Activated CD4-positive, alpha-beta T cell treated with anti-CD3 and anti-CD28 coated beads, Interleukin-2, Interleukin-6, amounts not matched to agents 100 ng/mL and 50 ng/mL, durations not matched to agents 16 hours and 8 hours (primary cell): ENCODE measurements at regions not wholly inside any gene's neighbourhood (a gene's known extent, or its start where the extent isn't known, plus 50 kb on each side); places are given as distances from the start of the nearest gene placed in this dataset.
"Not testable (repeated sequence)": the region's sequence is repeated elsewhere in the genome, so short reads cannot be mapped to it uniquely, and the experiment has no call there.

Experiments
- DNase-seq: peaks from one replicate; pipeline ENCODE4 v3.0.0-alpha.2; 2020

- DNase-seq, result no peak
Observed at GRCh38 chr1:91606546-91607078, 106.0 kb downstream of the CDC7 start.

DNA sequence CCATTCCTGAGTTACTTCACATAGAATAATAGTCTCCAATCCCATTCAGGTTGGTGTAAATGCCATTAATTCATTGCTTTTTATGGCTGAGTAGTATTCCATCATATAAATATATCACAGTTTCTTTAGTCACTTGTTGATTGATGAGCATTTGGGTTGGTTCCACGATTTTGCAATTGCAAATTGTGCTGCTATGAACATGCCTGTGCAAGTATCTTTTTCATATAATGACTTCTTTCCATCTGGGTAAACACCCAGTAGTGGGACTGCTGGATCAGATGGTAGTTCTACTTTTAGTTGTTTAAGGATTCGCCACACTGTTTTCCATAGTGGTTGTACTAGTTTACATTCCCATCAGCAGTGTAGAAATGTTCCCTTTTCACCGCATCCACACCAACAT, 107.0 kb downstream of the CDC7 start:
- not testable (repeated sequence) for DNase-seq

- no peak for DNase-seq
Observed at GRCh38 chr1:91608876-91609275, 108.2 kb downstream of the CDC7 start.

DNA sequence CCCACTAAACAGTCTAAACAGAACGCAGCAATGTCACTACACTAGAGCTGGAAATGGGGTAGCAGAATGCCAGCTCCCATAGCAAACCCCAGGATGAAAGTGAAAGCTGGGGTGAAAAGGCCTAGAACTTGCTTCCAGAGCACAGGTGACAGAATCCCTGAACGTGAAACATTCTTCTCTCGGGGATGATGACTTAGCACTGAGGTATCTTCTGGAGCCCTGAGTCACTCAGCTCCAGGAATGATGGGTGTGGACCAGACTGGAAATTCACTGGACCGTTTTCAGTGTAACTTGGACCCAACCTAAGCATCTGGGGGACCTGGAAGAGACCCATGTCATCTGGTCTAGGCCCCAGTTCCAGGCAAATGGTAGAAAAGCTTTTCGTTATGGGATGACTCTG, 108.9 kb downstream of the CDC7 start:
- no peak for DNase-seq

DNA sequence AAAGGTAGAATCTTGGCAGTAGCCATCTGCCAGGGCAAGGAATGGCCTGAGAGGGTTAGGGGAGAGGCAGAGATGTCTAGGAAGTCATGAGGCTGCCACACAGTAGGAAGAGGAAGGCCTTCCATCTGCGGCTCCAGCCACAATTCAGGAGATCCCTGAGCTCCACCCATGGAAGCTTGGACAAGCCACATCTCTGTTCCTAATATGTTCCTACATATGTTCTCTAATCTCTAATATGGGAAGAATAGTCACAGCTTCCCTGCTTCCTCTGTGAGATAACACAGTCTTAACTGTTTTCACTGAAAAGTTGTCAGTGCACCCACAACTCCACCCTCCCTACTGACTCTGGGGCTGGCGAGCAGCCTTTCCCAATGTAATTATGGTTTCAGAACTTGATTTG, 109.5 kb downstream of the CDC7 start:
- DNase-seq, result no peak

DNA sequence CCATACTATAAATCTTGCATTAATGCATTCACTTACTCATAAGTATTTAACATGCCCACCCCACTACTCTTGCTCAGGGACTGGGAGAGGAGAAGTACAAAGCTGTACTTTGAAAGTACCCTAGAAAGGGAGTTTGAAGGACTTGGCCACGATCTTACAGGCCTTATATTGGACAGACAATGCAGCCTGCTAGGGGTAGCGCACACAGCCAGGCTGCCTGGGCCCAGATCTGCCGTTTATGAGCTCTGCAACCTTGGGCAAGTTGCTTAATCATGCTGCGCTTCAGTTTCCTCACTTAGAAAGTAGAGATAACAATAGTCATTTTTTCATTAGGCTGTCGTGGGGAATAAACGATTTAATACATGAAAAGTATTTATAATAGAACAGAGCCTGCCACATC, 110.1 kb downstream of the CDC7 start:
- DNase-seq, result no peak

DNA sequence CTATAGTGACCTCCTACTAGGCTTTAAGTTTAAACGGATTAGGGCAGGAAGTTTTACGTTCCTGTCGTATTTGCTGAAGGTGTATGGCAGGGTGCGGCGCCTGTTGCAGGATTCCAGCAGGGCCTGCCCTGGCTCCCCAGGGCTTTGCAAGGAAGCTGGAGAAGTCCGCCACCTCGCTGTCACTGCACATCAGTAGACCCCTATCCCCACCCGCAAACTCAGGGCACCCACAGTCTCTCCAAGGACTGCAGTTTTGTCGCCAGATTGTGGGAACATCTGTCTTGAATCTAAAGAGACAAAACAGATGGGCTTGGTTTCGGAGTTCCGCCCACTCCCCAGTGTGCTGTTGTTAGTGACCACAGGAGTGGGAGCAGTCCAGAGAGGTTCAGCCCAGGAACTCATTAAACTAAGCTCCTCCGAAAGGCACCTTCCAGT, 110.8 kb downstream of the CDC7 start:
- DNase-seq, result no peak

GRCh38 chr1:91613595-91613994, 112.9 kb downstream of the CDC7 start:
- DNase-seq, result no peak

DNA sequence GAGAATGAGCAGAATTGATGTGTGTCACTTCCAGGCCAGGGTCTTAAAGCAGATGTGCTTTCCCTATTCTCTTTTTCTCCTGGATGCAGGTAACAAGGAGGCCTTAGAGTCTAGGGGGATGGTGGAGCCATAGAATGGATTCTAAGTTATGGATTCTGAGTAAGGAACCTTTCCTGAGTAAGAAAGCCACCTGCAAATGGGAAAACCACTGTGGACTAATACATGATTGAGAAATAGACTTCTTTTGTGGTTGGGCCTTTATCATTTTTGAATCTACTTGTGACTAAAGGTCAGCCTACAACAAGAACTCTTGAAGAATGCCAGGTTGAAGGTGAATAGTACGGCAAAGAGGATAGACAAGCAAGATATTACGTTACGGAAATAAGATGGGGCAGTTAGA, 116.1 kb downstream of the CDC7 start:
- no peak for DNase-seq

GRCh38 chr1:91617285-91617765, 116.7 kb downstream of the CDC7 start:
- DNase-seq, result no peak

- DNase-seq, result no peak
Observed at GRCh38 chr1:91619881-91620280, 119.2 kb downstream of the CDC7 start.

- DNase-seq, result no peak
Observed at GRCh38 chr1:91621360-91621759, 120.7 kb downstream of the CDC7 start.

GRCh38 chr1:91621907-91622306, 121.3 kb downstream of the CDC7 start:
- DNase-seq, result no peak

GRCh38 chr1:91622616-91623015, 122.0 kb downstream of the CDC7 start:
- DNase-seq, result no peak

GRCh38 chr1:91623020-91623419, 122.4 kb downstream of the CDC7 start:
- DNase-seq, result no peak

GRCh38 chr1:91624331-91624730, 123.7 kb downstream of the CDC7 start:
- no peak for DNase-seq
